Hepatocyte (in vitro differentiated cells): ENCODE measurements at regions not wholly inside any gene's neighbourhood (a gene's known extent, or its start where the extent isn't known, plus 50 kb on each side); places are given as distances from the start of the nearest gene placed in this dataset.
"Not testable (repeated sequence)": the region's sequence is repeated elsewhere in the genome, so short reads cannot be mapped to it uniquely, and the experiment has no call there.

Experiments
- DNase-seq: peaks from one replicate; pipeline ENCODE4 v3.0.0-alpha.2; 2016; ENCODE audit warnings: low spot score
- H2AFZ ChIP-seq: fragments of 200-600 bp; sonication (generic); 2 replicates; pipeline ENCODE4 v1.6.0; 2016; ENCODE audit warnings: antibody characterized with exemption, mild to moderate bottlenecking
- H3K27ac ChIP-seq: fragments of 200-600 bp; sonication (generic); 2 replicates; pipeline ENCODE4 v1.5.1; 2016; ENCODE audit warnings: mild to moderate bottlenecking
- H3K27me3 ChIP-seq: fragments of 200-600 bp; sonication (generic); 2 replicates; pipeline ENCODE4 v1.6.1; 2016
- H3K36me3 ChIP-seq: fragments of 200-600 bp; sonication (generic); replicated peaks from 2 replicates; pipeline ENCODE4 v1.5.1; 2016; ENCODE audit warnings: low read depth; ENCODE audit not compliant: insufficient read depth
- H3K4me1 ChIP-seq: fragments of 200-600 bp; sonication (generic); 2 replicates; pipeline ENCODE4 v1.5.1; 2016; ENCODE audit warnings: mild to moderate bottlenecking, moderate library complexity; ENCODE audit not compliant: insufficient read depth
- H3K4me2 ChIP-seq: fragments of 200-600 bp; sonication (generic); 2 replicates; pipeline ENCODE4 v1.6.0; 2016
- H3K4me3 ChIP-seq: fragments of 200-600 bp; sonication (generic); 2 replicates; pipeline ENCODE4 v1.5.1; 2016; ENCODE audit warnings: mild to moderate bottlenecking
- H3K79me2 ChIP-seq: fragments of 200-600 bp; sonication (generic); 2 replicates; pipeline ENCODE4 v1.6.0; 2017; ENCODE audit warnings: mild to moderate bottlenecking
- H3K9me2 ChIP-seq: fragments of 200-600 bp; sonication (generic); replicated peaks from 2 replicates; pipeline ENCODE4 v1.6.0; 2017; ENCODE audit warnings: mild to moderate bottlenecking; ENCODE audit not compliant: insufficient read depth
- H3K9me3 ChIP-seq: fragments of 200-600 bp; sonication (generic); 2 replicates; pipeline ENCODE4 v1.5.1; 2016; ENCODE audit warnings: low read depth, mild to moderate bottlenecking
- H4K20me1 ChIP-seq: fragments of 200-600 bp; sonication (generic); 2 replicates; pipeline ENCODE4 v1.6.0; 2016; ENCODE audit warnings: mild to moderate bottlenecking; ENCODE audit not compliant: insufficient read depth, poor library complexity, severe bottlenecking
- EZH2 ChIP-seq: fragments of 200-600 bp; sonication (generic); IDR thresholded peaks from 2 replicates; pipeline ENCODE4 v1.6.1; 2016; ENCODE audit warnings: antibody characterized with exemption, mild to moderate bottlenecking, borderline replicate concordance
- EZH2phosphoT487 ChIP-seq: fragments of 200-600 bp; sonication (generic); IDR thresholded peaks from one replicate; pipeline ENCODE4 v1.6.1; 2018; ENCODE audit warnings: antibody characterized with exemption, mild to moderate bottlenecking, low read depth, moderate library complexity; ENCODE audit not compliant: unreplicated experiment, severe bottlenecking
- WGBS: methylation state at CpG from one replicate; pipeline ENCODE4 v1.1.6; 2016; ENCODE audit warnings: low lambda C conversion rate; ENCODE audit errors: missing lambda C conversion rate; 5-methylcytosine and 5-hydroxymethylcytosine counted together
- TF ChIP-seq, protein P1 (sequence below): fragments of 200-600 bp; sonication (generic); IDR thresholded peaks from 2 replicates; pipeline ENCODE4 v1.5.1; 2016; ENCODE audit warnings: antibody characterized with exemption, mild to moderate bottlenecking; ENCODE audit not compliant: poor library complexity

DNA sequence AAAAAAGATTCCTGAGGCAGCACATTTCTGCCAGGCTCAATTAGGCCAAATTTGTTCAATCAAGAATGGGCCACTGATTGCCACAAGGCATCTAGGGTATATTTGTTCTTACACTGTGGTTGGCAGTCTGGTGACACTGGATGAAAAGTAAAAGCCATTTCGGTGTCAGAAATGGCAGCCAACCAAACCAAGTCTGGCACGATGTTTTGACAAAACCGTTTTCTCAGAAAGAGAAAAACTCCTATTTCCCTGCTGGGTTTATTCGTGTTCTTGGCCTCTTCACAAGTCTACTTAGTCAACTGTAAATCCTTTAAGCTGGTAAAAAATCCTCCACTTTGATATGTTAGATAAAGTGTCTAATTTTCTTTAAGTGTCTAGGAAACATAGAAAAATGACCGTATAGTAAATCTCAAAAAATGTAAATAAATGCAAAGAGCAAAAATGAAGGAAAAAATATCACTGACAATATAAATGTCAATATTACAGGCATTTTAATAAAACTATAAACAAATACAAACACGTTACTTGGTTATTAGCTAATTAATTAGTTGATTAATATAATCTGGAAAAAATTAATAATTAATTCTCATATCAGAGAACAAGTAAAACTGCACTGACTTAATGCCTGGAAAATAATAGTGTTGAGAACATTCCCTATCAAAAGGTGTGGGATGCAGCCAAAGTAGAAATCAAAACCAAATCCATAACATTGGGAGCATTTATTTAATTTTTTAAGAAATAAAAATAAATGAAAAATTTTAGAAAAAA lies 182.0 kb upstream of the ZNF804A start:
- H3K9me3 ChIP-seq = no peaks in the 10 kb centered on the region
- H3K9me2 ChIP-seq = no peaks in the 10 kb centered on the region
- H3K27ac ChIP-seq = no peak overlapping the region
- no peaks in the 10 kb centered on the region for H3K4me1 ChIP-seq
- H3K79me2 ChIP-seq = no peaks in the 10 kb centered on the region
- H2AFZ ChIP-seq = no peak overlapping the region
- no peaks in the 10 kb centered on the region for H3K27me3 ChIP-seq
- H3K36me3 ChIP-seq = no peaks in the 10 kb centered on the region
- DNase-seq = no peak
- 77% methylated on average over 6 of the region's 6 CpGs for WGBS
- H3K4me3 ChIP-seq = no peak overlapping the region
- H4K20me1 ChIP-seq = no peaks in the 10 kb centered on the region
- H3K4me2 ChIP-seq = no peak overlapping the region
- TF ChIP-seq EZH2 (no peak), EZH2phosphoT487 (no peak)
- TF ChIP-seq, protein P1, sequence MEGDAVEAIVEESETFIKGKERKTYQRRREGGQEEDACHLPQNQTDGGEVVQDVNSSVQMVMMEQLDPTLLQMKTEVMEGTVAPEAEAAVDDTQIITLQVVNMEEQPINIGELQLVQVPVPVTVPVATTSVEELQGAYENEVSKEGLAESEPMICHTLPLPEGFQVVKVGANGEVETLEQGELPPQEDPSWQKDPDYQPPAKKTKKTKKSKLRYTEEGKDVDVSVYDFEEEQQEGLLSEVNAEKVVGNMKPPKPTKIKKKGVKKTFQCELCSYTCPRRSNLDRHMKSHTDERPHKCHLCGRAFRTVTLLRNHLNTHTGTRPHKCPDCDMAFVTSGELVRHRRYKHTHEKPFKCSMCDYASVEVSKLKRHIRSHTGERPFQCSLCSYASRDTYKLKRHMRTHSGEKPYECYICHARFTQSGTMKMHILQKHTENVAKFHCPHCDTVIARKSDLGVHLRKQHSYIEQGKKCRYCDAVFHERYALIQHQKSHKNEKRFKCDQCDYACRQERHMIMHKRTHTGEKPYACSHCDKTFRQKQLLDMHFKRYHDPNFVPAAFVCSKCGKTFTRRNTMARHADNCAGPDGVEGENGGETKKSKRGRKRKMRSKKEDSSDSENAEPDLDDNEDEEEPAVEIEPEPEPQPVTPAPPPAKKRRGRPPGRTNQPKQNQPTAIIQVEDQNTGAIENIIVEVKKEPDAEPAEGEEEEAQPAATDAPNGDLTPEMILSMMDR = no peak

DNA sequence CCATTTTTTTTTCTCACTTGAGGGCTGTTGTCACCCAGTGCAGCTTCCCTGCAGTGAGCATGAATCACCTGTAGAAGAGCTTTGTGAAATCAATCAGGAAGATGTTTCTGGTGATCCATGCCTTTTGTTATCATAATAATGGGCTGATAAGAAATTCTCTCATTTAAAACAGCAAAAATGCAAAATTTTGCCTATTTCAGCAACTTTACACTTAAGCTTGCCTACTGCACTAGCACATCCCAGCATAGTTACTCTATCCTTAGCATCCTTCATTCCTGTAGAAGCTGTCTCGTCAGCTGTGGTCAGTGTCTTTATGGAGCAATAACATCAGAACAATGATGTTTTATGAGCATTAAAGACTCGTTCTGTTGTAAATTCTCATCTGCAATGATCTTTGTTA lies 178.6 kb upstream of the ZNF804A start:
- Histone ChIP-seq H3K27me3 (no peaks in the 10 kb centered on the region), H3K4me3 (no peak overlapping the region), H4K20me1 (no peaks in the 10 kb centered on the region), H3K27ac (no peak overlapping the region), H3K36me3 (no peaks in the 10 kb centered on the region), H3K79me2 (no peaks in the 10 kb centered on the region), H3K4me2 (no peak overlapping the region), H2AFZ (no peak overlapping the region), H3K9me2 (no peaks in the 10 kb centered on the region), H3K4me1 (no peaks in the 10 kb centered on the region), H3K9me3 (no peaks in the 10 kb centered on the region)
- TF ChIP-seq EZH2phosphoT487 (no peak), EZH2 (no peak)
- TF ChIP-seq, protein P1 = no peak
- WGBS = 69% methylated on average over 2 of the region's 2 CpGs
- no peak for DNase-seq

DNA sequence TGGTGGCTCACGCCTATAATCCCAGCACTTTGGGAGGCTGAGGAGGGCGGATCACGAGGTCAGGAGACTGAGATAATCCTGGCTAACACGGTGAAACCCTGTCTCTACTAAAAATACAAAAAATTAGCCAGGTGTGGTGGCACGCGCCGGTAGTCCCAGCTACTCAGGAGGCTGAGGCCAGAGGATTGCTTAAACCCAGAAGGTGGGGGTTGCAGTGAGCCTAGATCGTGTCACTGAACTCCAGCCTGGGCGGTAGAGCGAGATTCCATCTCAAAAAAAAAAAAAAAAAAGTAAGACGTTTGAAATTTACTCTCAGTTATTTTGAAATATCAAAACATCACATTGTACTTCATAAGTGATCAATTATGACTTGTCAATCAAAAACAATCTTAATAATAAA lies 176.9 kb upstream of the ZNF804A start:
- H3K79me2 ChIP-seq, H3K9me3 ChIP-seq, H3K4me3 ChIP-seq, H3K9me2 ChIP-seq, H3K36me3 ChIP-seq, H2AFZ ChIP-seq, DNase-seq, H3K27ac ChIP-seq, H3K27me3 ChIP-seq, H4K20me1 ChIP-seq, H3K4me2 ChIP-seq, H3K4me1 ChIP-seq: not testable (repeated sequence)
- 90% methylated on average over 11 of the region's 11 CpGs for WGBS

DNA sequence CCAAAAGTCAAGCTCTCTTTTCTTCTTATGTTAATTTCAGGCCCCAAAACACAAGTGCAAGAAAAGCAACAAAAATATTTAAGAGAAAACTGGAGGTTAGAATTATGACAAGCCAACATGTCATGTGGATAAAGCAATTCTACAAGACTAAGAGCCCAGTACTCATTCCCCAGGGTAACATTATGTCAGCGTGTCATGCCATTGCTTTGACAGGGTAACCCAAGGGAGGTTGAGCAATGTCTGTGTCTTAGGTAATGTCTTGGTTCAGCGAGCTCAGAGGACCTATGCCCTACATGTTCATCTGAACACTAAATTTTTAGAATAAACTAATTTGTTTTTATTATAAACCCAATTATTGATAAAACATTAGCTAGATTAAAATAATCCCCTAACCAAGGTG lies 173.2 kb upstream of the ZNF804A start:
- no peaks in the 10 kb centered on the region for H3K4me1 ChIP-seq
- H3K9me2 ChIP-seq = no peaks in the 10 kb centered on the region
- TF ChIP-seq, protein P1 = no peak
- TF ChIP-seq EZH2phosphoT487 = no peak
- no peak overlapping the region for H3K27ac ChIP-seq
- no peak overlapping the region for H3K4me2 ChIP-seq
- H3K9me3 ChIP-seq = no peaks in the 10 kb centered on the region
- H4K20me1 ChIP-seq = no peaks in the 10 kb centered on the region
- no peak for DNase-seq
- H3K27me3 ChIP-seq = no peaks in the 10 kb centered on the region
- H2AFZ ChIP-seq = no peak overlapping the region
- WGBS = 89% methylated on average over 2 of the region's 2 CpGs
- no peaks in the 10 kb centered on the region for H3K36me3 ChIP-seq
- H3K79me2 ChIP-seq = no peaks in the 10 kb centered on the region
- H3K4me3 ChIP-seq = no peak overlapping the region
